ENCODE measurements at regions not wholly inside any gene's neighbourhood (a gene's known extent, or its start where the extent isn't known, plus 50 kb on each side); places are given as distances from the start of the nearest gene placed in this dataset.

- TF ChIP-seq, protein P1, sequence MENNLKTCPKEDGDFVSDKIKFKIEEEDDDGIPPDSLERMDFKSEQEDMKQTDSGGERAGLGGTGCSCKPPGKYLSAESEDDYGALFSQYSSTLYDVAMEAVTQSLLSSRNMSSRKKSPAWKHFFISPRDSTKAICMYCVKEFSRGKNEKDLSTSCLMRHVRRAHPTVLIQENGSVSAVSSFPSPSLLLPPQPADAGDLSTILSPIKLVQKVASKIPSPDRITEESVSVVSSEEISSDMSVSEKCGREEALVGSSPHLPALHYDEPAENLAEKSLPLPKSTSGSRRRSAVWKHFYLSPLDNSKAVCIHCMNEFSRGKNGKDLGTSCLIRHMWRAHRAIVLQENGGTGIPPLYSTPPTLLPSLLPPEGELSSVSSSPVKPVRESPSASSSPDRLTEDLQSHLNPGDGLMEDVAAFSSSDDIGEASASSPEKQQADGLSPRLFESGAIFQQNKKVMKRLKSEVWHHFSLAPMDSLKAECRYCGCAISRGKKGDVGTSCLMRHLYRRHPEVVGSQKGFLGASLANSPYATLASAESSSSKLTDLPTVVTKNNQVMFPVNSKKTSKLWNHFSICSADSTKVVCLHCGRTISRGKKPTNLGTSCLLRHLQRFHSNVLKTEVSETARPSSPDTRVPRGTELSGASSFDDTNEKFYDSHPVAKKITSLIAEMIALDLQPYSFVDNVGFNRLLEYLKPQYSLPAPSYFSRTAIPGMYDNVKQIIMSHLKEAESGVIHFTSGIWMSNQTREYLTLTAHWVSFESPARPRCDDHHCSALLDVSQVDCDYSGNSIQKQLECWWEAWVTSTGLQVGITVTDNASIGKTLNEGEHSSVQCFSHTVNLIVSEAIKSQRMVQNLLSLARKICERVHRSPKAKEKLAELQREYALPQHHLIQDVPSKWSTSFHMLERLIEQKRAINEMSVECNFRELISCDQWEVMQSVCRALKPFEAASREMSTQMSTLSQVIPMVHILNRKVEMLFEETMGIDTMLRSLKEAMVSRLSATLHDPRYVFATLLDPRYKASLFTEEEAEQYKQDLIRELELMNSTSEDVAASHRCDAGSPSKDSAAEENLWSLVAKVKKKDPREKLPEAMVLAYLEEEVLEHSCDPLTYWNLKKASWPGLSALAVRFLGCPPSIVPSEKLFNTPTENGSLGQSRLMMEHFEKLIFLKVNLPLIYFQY (CRISPR knock-in tag; IDR thresholded peaks at IDR 0.05; ENCODE audit: borderline replicate concordance), result no peak
- TF ChIP-seq JUNB (CRISPR knock-in tag; IDR thresholded peaks at IDR 0.05; ENCODE audit: borderline replicate concordance) (no peak), FOXK2 (IDR thresholded peaks at IDR 0.05) (0 out of 2 replicates have a peak, but pooled peaks have one; percentile 9), ELF4 (CRISPR knock-in tag; IDR thresholded peaks at IDR 0.05; ENCODE audit: borderline replicate concordance) (no peak)
Measured at GRCh38 chr2:236318401-236318800, 54.2 kb upstream of the ASB18 start (continued).

DNA sequence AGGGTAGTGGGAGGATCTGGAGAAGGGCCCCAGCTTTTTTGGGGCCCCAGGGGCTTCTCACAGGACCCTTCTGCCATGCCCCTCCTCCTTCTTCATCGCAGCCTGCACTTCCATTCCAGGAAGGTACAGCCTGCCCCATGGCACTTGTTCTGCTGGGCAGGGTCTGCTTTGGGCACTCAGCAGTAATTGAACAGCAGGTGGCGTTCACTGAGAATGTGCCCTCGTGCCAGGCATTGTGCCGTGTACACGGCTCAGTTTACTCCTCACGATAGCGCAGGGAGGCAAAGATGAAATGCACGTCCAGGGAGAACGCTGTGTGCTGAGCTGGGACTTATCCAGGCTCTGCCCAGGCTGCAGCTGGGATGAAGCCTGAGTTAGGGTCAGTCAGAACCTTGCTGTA lies 54.8 kb upstream of the ASB18 start:
- ChIA-PET CTCF (ENCODE audit: low intra/inter-chr PET ratio, low total read pairs) (no interaction called here), POLR2A (no interaction called here)
- H3K4me3 ChIP-seq (replicated peaks in 1 of 3; ENCODE audit: insufficient read depth in 1 of 3, low read depth in 2 of 3, low read length in 3 of 3), result no peak overlapping the region
- no peaks in the 10 kb centered on the region for H3K36me3 ChIP-seq (replicated peaks in 1 of 2; ENCODE audit: control insufficient read depth in 1 of 2, insufficient read depth in 2 of 2, low read length in 2 of 2)
- TF ChIP-seq, protein P2, sequence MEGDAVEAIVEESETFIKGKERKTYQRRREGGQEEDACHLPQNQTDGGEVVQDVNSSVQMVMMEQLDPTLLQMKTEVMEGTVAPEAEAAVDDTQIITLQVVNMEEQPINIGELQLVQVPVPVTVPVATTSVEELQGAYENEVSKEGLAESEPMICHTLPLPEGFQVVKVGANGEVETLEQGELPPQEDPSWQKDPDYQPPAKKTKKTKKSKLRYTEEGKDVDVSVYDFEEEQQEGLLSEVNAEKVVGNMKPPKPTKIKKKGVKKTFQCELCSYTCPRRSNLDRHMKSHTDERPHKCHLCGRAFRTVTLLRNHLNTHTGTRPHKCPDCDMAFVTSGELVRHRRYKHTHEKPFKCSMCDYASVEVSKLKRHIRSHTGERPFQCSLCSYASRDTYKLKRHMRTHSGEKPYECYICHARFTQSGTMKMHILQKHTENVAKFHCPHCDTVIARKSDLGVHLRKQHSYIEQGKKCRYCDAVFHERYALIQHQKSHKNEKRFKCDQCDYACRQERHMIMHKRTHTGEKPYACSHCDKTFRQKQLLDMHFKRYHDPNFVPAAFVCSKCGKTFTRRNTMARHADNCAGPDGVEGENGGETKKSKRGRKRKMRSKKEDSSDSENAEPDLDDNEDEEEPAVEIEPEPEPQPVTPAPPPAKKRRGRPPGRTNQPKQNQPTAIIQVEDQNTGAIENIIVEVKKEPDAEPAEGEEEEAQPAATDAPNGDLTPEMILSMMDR (CRISPR knock-in tag; IDR thresholded peaks at IDR 0.05), result peak; percentile 49
- TF ChIP-seq, protein P3, sequence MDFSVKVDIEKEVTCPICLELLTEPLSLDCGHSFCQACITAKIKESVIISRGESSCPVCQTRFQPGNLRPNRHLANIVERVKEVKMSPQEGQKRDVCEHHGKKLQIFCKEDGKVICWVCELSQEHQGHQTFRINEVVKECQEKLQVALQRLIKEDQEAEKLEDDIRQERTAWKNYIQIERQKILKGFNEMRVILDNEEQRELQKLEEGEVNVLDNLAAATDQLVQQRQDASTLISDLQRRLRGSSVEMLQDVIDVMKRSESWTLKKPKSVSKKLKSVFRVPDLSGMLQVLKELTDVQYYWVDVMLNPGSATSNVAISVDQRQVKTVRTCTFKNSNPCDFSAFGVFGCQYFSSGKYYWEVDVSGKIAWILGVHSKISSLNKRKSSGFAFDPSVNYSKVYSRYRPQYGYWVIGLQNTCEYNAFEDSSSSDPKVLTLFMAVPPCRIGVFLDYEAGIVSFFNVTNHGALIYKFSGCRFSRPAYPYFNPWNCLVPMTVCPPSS (IDR thresholded peaks at IDR 0.05), result no peak
- no peaks in the 10 kb centered on the region for H3K4me1 ChIP-seq (ENCODE audit: insufficient read depth, low read length)
- FAIRE-seq, result no peak
- ATAC-seq, result peak; percentile 48; the same call in 2 of the 3 replicates
- no peaks in the 10 kb centered on the region for H3K9me3 ChIP-seq (ENCODE audit: low read length)
- no peaks in the 10 kb centered on the region for H3K79me2 ChIP-seq (ENCODE audit: insufficient read depth, low read length)
- DNase-seq (ENCODE audit: low spot score), result no peak
- no peak overlapping the region for H3K27ac ChIP-seq (ENCODE audit: extremely low read length, insufficient read depth, low read length)
- in situ Hi-C loops (cut with HindIII; ENCODE audit: extremely low pct_ligation_motif_present, low pct_unique_long_range_greater_than_20kb) (no loop called here), intact Hi-C loops (cut with micrococcal nuclease; ENCODE audit: unreplicated experiment) (no loop called here)
- H3K4me2 ChIP-seq (ENCODE audit: low read depth, low read length), result no peak overlapping the region
- peaks cover 2 to 50% of the 10 kb centered on the region in 2 experiments; a peak in 3 of 5 replicates for H3K27me3 ChIP-seq (ENCODE audit: control insufficient read depth in 1 of 2, insufficient read depth in 2 of 2, low read length in 2 of 2)
- 22% methylated on average over 9 of the region's 9 CpGs for WGBS (ENCODE audit: low lambda C conversion rate)
- no peak overlapping the region for H3K9ac ChIP-seq (ENCODE audit: insufficient read depth, low read depth, low read length)
- no peaks in the 10 kb centered on the region for H4K20me1 ChIP-seq (ENCODE audit: insufficient read depth, low read length)
- H2AFZ ChIP-seq (ENCODE audit: low read length), result no peak overlapping the region
- BruUV-seq (replicated peaks), result no TSS peak
